Neural progenitor cell (in vitro differentiated cells): ENCODE measurements at regions not wholly inside any gene's neighbourhood (a gene's known extent, or its start where the extent isn't known, plus 50 kb on each side); places are given as distances from the start of the nearest gene placed in this dataset.

Experiments
- DNase-seq: peaks from one replicate; pipeline ENCODE4 v3.0.0-alpha.2; 2016; ENCODE audit warnings: low spot score
- H2AFZ ChIP-seq: fragments of 200-600 bp; sonication (generic); replicated peaks from 2 replicates; pipeline ENCODE4 v1.6.1; 2016; ENCODE audit warnings: antibody characterized with exemption
- H3F3A ChIP-seq: fragments of 200-600 bp; sonication (generic); 2 replicates; pipeline ENCODE4 v1.6.1; 2016; ENCODE audit warnings: antibody characterized with exemption, low read depth
- H3K27ac ChIP-seq: fragments of 200-600 bp; sonication (generic); 2 replicates; pipeline ENCODE4 v1.5.1; 2016; ENCODE audit warnings: mild to moderate bottlenecking
- H3K27me3 ChIP-seq: fragments of 200-600 bp; sonication (generic); 2 replicates; pipeline ENCODE4 v1.6.1; 2016; ENCODE audit warnings: mild to moderate bottlenecking, moderate library complexity
- H3K36me3 ChIP-seq: fragments of 200-600 bp; sonication (generic); 2 replicates; pipeline ENCODE4 v1.5.1; 2016
- H3K4me1 ChIP-seq: fragments of 200-600 bp; sonication (generic); 2 replicates; pipeline ENCODE4 v1.6.1; 2016; ENCODE audit warnings: mixed run types
- H3K4me2 ChIP-seq: fragments of 200-600 bp; sonication (generic); 2 replicates; pipeline ENCODE4 v1.6.1; 2016
- H3K4me3 ChIP-seq: fragments of 200-600 bp; sonication (generic); 2 replicates; pipeline ENCODE4 v1.5.1; 2016
- H3K79me2 ChIP-seq: fragments of 200-600 bp; sonication (generic); 2 replicates; pipeline ENCODE4 v1.6.1; 2016; ENCODE audit warnings: low read depth
- H3K9ac ChIP-seq: fragments of 200-600 bp; sonication (generic); 2 replicates; pipeline ENCODE4 v1.6.1; 2016
- H3K9me3 ChIP-seq: fragments of 200-600 bp; sonication (generic); 2 replicates; pipeline ENCODE4 v1.5.1; 2016; ENCODE audit warnings: low read depth
- H4K20me1 ChIP-seq: fragments of 200-600 bp; sonication (generic); 2 replicates; pipeline ENCODE4 v1.6.1; 2016; ENCODE audit warnings: low read depth
- H3K27ac Mint-ChIP-seq: 3 replicates; pipeline ENCODE4 v1.8.0; 2021; ENCODE audit warnings: mixed read lengths
- H3K27me3 Mint-ChIP-seq: 2 replicates; pipeline ENCODE4 v1.8.0; 2022; ENCODE audit warnings: low read depth, mild to moderate bottlenecking, inconsistent platforms, moderate library complexity, mixed read lengths; ENCODE audit not compliant: insufficient read depth
- H3K36me3 Mint-ChIP-seq: 3 replicates; pipeline ENCODE4 v1.8.0; 2021; ENCODE audit warnings: mixed read lengths
- H3K4me1 Mint-ChIP-seq: 3 replicates; pipeline ENCODE4 v1.8.0; 2021; ENCODE audit warnings: mixed read lengths
- H3K4me3 Mint-ChIP-seq: 3 replicates; pipeline ENCODE4 v1.8.0; 2021; ENCODE audit warnings: mild to moderate bottlenecking, moderate library complexity, mixed read lengths
- H3K9me3 Mint-ChIP-seq: 3 replicates; pipeline ENCODE4 v1.8.0; 2020; ENCODE audit warnings: mixed read lengths
- EZH2 ChIP-seq: fragments of 200-600 bp; sonication (generic); IDR thresholded peaks from 2 replicates; pipeline ENCODE4 v1.6.1; 2017; ENCODE audit warnings: antibody characterized with exemption, mild to moderate bottlenecking, moderate library complexity
- EZH2phosphoT487 ChIP-seq: fragments of 200-600 bp; sonication (generic); IDR thresholded peaks from 2 replicates; pipeline ENCODE4 v1.6.1; 2017; ENCODE audit warnings: antibody characterized with exemption
- TF ChIP-seq, protein P1 (sequence below): fragments of 200-600 bp; sonication (generic); IDR thresholded peaks from 2 replicates; pipeline ENCODE4 v1.5.1; 2017; ENCODE audit warnings: antibody characterized with exemption, mild to moderate bottlenecking

DNA sequence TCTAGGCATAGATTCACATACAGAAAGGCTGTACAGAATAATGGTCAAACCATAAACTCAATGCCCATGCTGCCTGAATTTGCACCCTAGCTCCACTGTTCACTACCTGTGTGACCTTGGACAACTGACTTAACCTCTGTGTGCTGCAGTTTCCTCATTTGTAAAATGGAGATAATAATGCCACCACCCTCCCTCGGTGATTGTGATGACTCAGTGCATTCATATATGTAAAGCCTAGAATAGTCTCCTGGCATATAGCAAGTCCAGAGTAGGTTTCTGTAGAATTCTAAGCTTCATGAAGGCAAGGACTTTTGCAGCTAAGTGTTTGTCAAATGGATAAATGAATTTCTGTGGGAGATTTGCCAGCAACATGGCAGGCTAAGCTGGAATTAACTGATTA lies 297.8 kb upstream of the NR4A3 start:
- H3K4me2 ChIP-seq = no peak overlapping the region
- H3K4me1 ChIP-seq = no peaks in the 10 kb centered on the region
- DNase-seq = no peak
- Mint-ChIP-seq H3K27ac (no peak overlapping the region), H3K9me3 (no peaks in the 10 kb centered on the region), H3K4me1 (no peaks in the 10 kb centered on the region), H3K4me3 (no peak overlapping the region), H3K36me3 (no peaks in the 10 kb centered on the region), H3K27me3 (no peaks in the 10 kb centered on the region)
- H2AFZ ChIP-seq = no peak overlapping the region
- no peaks in the 10 kb centered on the region for H3F3A ChIP-seq
- H3K79me2 ChIP-seq = no peaks in the 10 kb centered on the region
- H3K27ac ChIP-seq = no peak overlapping the region
- no peaks in the 10 kb centered on the region for H3K9me3 ChIP-seq
- no peaks in the 10 kb centered on the region for H4K20me1 ChIP-seq
- TF ChIP-seq EZH2phosphoT487 = no peak
- no peak for TF ChIP-seq EZH2
- TF ChIP-seq, protein P1, sequence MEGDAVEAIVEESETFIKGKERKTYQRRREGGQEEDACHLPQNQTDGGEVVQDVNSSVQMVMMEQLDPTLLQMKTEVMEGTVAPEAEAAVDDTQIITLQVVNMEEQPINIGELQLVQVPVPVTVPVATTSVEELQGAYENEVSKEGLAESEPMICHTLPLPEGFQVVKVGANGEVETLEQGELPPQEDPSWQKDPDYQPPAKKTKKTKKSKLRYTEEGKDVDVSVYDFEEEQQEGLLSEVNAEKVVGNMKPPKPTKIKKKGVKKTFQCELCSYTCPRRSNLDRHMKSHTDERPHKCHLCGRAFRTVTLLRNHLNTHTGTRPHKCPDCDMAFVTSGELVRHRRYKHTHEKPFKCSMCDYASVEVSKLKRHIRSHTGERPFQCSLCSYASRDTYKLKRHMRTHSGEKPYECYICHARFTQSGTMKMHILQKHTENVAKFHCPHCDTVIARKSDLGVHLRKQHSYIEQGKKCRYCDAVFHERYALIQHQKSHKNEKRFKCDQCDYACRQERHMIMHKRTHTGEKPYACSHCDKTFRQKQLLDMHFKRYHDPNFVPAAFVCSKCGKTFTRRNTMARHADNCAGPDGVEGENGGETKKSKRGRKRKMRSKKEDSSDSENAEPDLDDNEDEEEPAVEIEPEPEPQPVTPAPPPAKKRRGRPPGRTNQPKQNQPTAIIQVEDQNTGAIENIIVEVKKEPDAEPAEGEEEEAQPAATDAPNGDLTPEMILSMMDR = no peak
- H3K4me3 ChIP-seq = no peak overlapping the region
- H3K36me3 ChIP-seq = no peaks in the 10 kb centered on the region
- no peaks in the 10 kb centered on the region for H3K27me3 ChIP-seq
- no peak overlapping the region for H3K9ac ChIP-seq

- peaks cover 10% of the 10 kb centered on the region for H3K4me1 Mint-ChIP-seq
- Histone ChIP-seq H3F3A (no peaks in the 10 kb centered on the region), H3K4me1 (no peaks in the 10 kb centered on the region), H2AFZ (no peak overlapping the region), H3K9me3 (no peaks in the 10 kb centered on the region), H3K9ac (no peak overlapping the region), H3K27ac (no peak overlapping the region), H3K79me2 (no peaks in the 10 kb centered on the region), H4K20me1 (no peaks in the 10 kb centered on the region), H3K36me3 (no peaks in the 10 kb centered on the region), H3K4me3 (no peak overlapping the region), H3K27me3 (no peaks in the 10 kb centered on the region), H3K4me2 (no peak overlapping the region)
- H3K27ac Mint-ChIP-seq = peak overlapping the region; percentile 60
- DNase-seq = no peak
- H3K4me3 Mint-ChIP-seq = no peak overlapping the region
- H3K27me3 Mint-ChIP-seq = no peaks in the 10 kb centered on the region
- peaks cover 1% of the 10 kb centered on the region for H3K9me3 Mint-ChIP-seq
- no peak for TF ChIP-seq EZH2
- TF ChIP-seq, protein P1 = no peak
- no peak for TF ChIP-seq EZH2phosphoT487
- H3K36me3 Mint-ChIP-seq = no peaks in the 10 kb centered on the region
Observed at GRCh38 chr9:99531313-99531712, 290.4 kb upstream of the NR4A3 start.

DNA sequence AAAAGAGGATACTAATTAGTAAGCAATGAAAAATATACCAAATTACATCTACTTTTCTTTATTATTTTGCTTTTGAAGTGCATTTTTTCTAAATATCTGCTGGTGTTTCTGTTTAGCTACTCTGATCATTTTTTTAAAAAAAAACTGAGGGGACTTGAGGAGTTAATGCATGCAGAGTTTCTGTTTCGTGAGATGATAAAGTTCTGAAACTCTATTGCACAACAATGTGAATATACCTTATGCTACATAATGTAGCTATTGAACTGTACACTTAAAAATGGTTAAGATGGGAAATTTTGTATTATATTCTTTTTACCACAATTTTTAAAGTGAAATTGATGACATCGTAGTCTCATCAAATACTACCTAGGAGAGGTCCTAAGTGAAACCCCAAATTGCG lies 288.3 kb upstream of the NR4A3 start:
- Histone ChIP-seq H3K79me2 (no peaks in the 10 kb centered on the region), H3K27me3 (no peaks in the 10 kb centered on the region), H3K9ac (no peak overlapping the region), H4K20me1 (no peaks in the 10 kb centered on the region), H2AFZ (no peak overlapping the region), H3K4me3 (no peak overlapping the region), H3F3A (no peaks in the 10 kb centered on the region), H3K9me3 (no peaks in the 10 kb centered on the region), H3K4me1 (no peaks in the 10 kb centered on the region), H3K4me2 (no peak overlapping the region), H3K36me3 (no peaks in the 10 kb centered on the region), H3K27ac (no peak overlapping the region)
- H3K4me3 Mint-ChIP-seq = no peak overlapping the region
- H3K27me3 Mint-ChIP-seq = no peaks in the 10 kb centered on the region
- no peak for DNase-seq
- H3K27ac Mint-ChIP-seq = no peak overlapping the region
- H3K36me3 Mint-ChIP-seq = no peaks in the 10 kb centered on the region
- H3K4me1 Mint-ChIP-seq = peaks cover 10% of the 10 kb centered on the region
- H3K9me3 Mint-ChIP-seq = peaks cover 1% of the 10 kb centered on the region
- TF ChIP-seq, protein P1 = no peak
- no peak for TF ChIP-seq EZH2
- no peak for TF ChIP-seq EZH2phosphoT487
